Uterus (tissue), 2 donors: ENCODE measurements at regions not wholly inside any gene's neighbourhood (a gene's known extent, or its start where the extent isn't known, plus 50 kb on each side); places are given as distances from the start of the nearest gene placed in this dataset.

Experiments
- POLR2A ChIP-seq, 2 donors: fragments of 450-650 bp; IDR thresholded peaks; one replicate each; pipeline ENCODE4 v1.6.1; 2016; ENCODE audit warnings: antibody characterized with exemption in 2 of 2, mild to moderate bottlenecking in 1 of 2, moderate library complexity in 1 of 2
- TF ChIP-seq, protein P1 (sequence below), 4 experiments: fragments of 200-600 bp in 2 of 4; fragments of 450-650 bp in 2 of 4; sonication (generic) in 2 of 4; IDR thresholded peaks; one replicate each; pipeline ENCODE4 v1.5.1; 2016 to 2019; ENCODE audit warnings: antibody characterized with exemption in 4 of 4, mild to moderate bottlenecking in 2 of 4, moderate library complexity in 1 of 4

DNA sequence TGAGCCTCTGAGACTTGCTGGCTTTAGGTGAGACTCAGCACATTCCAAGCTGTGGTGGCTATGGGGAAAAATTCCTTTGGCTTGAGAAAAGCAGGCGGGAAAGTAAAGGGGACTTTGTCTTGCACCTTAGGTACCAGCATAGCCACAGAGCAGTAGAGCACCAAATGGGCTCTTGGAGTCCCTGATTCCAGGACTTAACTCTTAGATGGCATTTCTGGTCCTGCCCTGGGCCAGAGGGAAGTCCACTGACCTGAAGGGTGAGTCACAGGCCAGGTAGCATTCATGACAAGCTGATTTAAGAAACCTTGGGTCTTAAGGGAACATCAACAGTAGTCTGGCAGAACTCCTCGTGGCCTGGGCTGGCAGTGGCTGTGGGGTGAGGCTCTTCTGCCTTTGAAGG is 344.7 kb downstream of the DUSP10 start:
- TF ChIP-seq, protein P1, sequence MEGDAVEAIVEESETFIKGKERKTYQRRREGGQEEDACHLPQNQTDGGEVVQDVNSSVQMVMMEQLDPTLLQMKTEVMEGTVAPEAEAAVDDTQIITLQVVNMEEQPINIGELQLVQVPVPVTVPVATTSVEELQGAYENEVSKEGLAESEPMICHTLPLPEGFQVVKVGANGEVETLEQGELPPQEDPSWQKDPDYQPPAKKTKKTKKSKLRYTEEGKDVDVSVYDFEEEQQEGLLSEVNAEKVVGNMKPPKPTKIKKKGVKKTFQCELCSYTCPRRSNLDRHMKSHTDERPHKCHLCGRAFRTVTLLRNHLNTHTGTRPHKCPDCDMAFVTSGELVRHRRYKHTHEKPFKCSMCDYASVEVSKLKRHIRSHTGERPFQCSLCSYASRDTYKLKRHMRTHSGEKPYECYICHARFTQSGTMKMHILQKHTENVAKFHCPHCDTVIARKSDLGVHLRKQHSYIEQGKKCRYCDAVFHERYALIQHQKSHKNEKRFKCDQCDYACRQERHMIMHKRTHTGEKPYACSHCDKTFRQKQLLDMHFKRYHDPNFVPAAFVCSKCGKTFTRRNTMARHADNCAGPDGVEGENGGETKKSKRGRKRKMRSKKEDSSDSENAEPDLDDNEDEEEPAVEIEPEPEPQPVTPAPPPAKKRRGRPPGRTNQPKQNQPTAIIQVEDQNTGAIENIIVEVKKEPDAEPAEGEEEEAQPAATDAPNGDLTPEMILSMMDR (IDR thresholded peaks at IDR 0.05), result no peak
- TF ChIP-seq POLR2A (IDR thresholded peaks at IDR 0.05), result no peak
